Breast epithelium (tissue), 4 donors: ENCODE measurements at regions not wholly inside any gene's neighbourhood (a gene's known extent, or its start where the extent isn't known, plus 50 kb on each side); places are given as distances from the start of the nearest gene placed in this dataset.

ENCODE experiments used
- DNase-seq, 2 donors: peaks; one replicate each; pipeline ENCODE4 v3.0.0-alpha.2; 2019; ENCODE audit warnings: low spot score in 2 of 2
- H3K27ac ChIP-seq, 2 donors: fragments of 200-600 bp; sonication (generic) in 1 of 2; one replicate each; pipeline ENCODE4 v1.5.1; 2016 to 2019; ENCODE audit warnings: mild to moderate bottlenecking in 1 of 2
- H3K27me3 ChIP-seq, 2 donors: fragments of 200-600 bp; sonication (generic) in 1 of 2; one replicate each; pipeline versions ENCODE4 v1.5.1 to v1.6.0; 2017 to 2019; ENCODE audit warnings: control low read depth in 1 of 2, mild to moderate bottlenecking in 1 of 2
- H3K36me3 ChIP-seq: fragments of 200-600 bp; one replicate; pipeline ENCODE4 v1.5.1; 2019
- H3K4me1 ChIP-seq, 2 donors: fragments of 200-600 bp; sonication (generic); one replicate each; pipeline ENCODE4 v1.5.1; 2016 to 2019; ENCODE audit warnings: control low read depth in 1 of 2
- H3K4me3 ChIP-seq, 3 donors: fragments of 200-600 bp; sonication (generic); 1 replicate in 2 of 3; 2 replicates in 1 of 3; pipeline ENCODE4 v1.5.1; 2016 to 2019; ENCODE audit warnings: mild to moderate bottlenecking in 3 of 3, moderate library complexity in 2 of 3
- H3K9me3 ChIP-seq, 2 donors: fragments of 200-600 bp; sonication (generic) in 1 of 2; one replicate each; pipeline ENCODE4 v1.5.1; 2016 to 2019; ENCODE audit warnings: control low read depth in 1 of 2
- CTCF ChIP-seq, 3 donors: fragments of 450-650 bp; IDR thresholded peaks; one replicate each; pipeline ENCODE4 v1.5.1; 2016 to 2017; ENCODE audit warnings: antibody characterized with exemption in 3 of 3, mild to moderate bottlenecking in 3 of 3, moderate library complexity in 3 of 3
- POLR2A ChIP-seq: fragments of 450-650 bp; IDR thresholded peaks from one replicate; pipeline ENCODE4 v1.6.1; 2016; ENCODE audit warnings: antibody characterized with exemption, mild to moderate bottlenecking, moderate library complexity
- POLR2AphosphoS5 ChIP-seq, 3 donors: sonication (generic); formaldehyde crosslinking; IDR thresholded peaks; one replicate each; pipeline ENCODE4 v1.6.1; 2017; ENCODE audit warnings: antibody characterized with exemption in 3 of 3
- intact Hi-C: fragments of 100-400 bp; cut with DNase I; formaldehyde crosslinking; loops from one replicate; pipeline ENCODE4 v1.15.1; 2023; ENCODE audit warnings: low total_unique reads

DNA sequence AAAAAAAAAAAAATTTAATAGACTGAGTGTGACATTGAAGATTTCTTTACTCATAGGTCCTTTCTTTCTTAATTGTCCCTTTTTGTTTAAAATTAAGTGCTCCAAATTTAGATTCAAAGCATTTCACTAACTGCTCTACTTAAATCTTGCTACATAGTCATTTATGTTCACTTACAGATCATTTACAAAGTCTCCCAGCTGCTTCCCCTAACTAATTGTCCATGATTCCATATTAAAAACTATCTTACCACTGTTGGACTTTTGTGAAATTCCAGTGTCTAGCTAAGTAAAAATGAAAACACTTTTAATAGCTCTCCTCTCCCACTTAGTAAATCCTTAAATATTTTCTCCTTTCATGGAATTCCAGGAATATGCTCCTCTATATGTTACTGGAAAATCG lies 850.5 kb downstream of the NR2F1-AS1 start:
- TF ChIP-seq CTCF (IDR thresholded peaks at IDR 0.05) (no peak), POLR2AphosphoS5 (IDR thresholded peaks at IDR 0.05) (no peak), POLR2A (no peak)

DNA sequence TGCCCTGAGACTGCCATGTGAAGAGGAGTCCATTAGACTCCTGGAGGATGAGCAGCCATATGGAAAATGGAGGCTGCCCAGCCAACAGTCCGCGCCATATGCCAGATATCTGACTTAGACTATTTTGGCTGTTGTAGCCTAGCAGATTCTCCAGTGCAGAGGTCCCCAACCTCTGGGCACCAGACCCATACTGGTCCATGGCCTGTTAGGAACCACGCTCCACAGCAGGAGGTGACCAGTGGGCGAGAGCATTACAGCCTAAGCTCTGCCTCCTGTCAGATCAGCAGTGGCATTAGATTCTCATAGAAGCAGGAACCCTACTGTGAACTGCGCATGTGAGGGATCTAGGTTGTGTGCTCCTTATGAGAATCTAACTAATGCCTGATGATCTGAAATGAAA lies 851.9 kb downstream of the NR2F1-AS1 start:
- TF ChIP-seq POLR2A = no peak
- no peak for TF ChIP-seq CTCF (IDR thresholded peaks at IDR 0.05)
- no peak for TF ChIP-seq POLR2AphosphoS5 (IDR thresholded peaks at IDR 0.05)
- Histone ChIP-seq H3K9me3 (no peaks in the 10 kb centered on the region), H3K27ac (no peak overlapping the region), H3K36me3 (no peaks in the 10 kb centered on the region), H3K4me3 (no peak overlapping the region), H3K4me1 (no peaks in the 10 kb centered on the region), H3K27me3 (no peaks in the 10 kb centered on the region)
- intact Hi-C loops = no loop called here
- DNase-seq = no peak

More for the DNA sequence above, 850.5 kb downstream of the NR2F1-AS1 start:
- Histone ChIP-seq H3K27me3 (no peaks in the 10 kb centered on the region), H3K36me3 (no peaks in the 10 kb centered on the region), H3K4me3 (no peak overlapping the region), H3K27ac (no peak overlapping the region), H3K9me3 (no peaks in the 10 kb centered on the region), H3K4me1 (no peaks in the 10 kb centered on the region)
- DNase-seq = no peak
- intact Hi-C loops = loop anchor here (2.0 kb wide), 1 partner anchor 22 kb away; no protein-coding TSS in a partner anchor

GRCh38 chr5:92715946-92716520 lies 865.0 kb downstream of the NR2F1-AS1 start:
- no peak overlapping the region for H3K4me3 ChIP-seq
- H3K9me3 ChIP-seq = no peaks in the 10 kb centered on the region
- H3K27ac ChIP-seq = no peak overlapping the region
- no peak for TF ChIP-seq CTCF (IDR thresholded peaks at IDR 0.05)
- no peaks in the 10 kb centered on the region for H3K36me3 ChIP-seq
- intact Hi-C loops = no loop called here
- DNase-seq = no peak
- no peaks in the 10 kb centered on the region for H3K4me1 ChIP-seq
- H3K27me3 ChIP-seq = no peaks in the 10 kb centered on the region

GRCh38 chr5:92713826-92714225 lies 867.2 kb downstream of the NR2F1-AS1 start:
- DNase-seq = no peak
- intact Hi-C loops = no loop called here
- Histone ChIP-seq H3K27me3 (no peaks in the 10 kb centered on the region), H3K36me3 (no peaks in the 10 kb centered on the region), H3K9me3 (no peaks in the 10 kb centered on the region), H3K4me3 (no peak overlapping the region), H3K27ac (no peak overlapping the region), H3K4me1 (no peaks in the 10 kb centered on the region)
- no peak for TF ChIP-seq CTCF (IDR thresholded peaks at IDR 0.05)
- no peak for TF ChIP-seq POLR2AphosphoS5 (IDR thresholded peaks at IDR 0.05)
- no peak for TF ChIP-seq POLR2A

DNA sequence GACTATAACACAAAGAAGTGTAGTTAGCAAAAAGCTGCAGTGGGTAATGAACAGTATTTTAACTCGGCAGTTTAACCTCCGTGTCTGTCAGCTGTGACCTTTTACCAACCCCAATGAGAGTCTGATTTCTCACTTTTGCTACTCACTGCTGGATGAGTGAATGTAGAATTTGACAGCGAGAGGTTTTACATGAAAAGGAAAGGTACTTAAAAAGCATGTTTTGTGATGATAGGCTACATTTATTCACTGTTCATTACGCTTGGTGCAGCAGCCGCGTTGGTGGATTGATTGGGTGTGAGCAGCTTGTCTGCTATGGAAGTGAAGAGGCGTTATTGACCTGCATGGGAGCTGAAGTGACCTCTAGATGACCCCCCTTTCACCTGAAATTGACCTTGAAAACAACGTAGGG lies 867.7 kb downstream of the NR2F1-AS1 start:
- intact Hi-C loops = no loop called here
- TF ChIP-seq POLR2A (no peak), CTCF (IDR thresholded peaks at IDR 0.05) (no peak), POLR2AphosphoS5 (IDR thresholded peaks at IDR 0.05) (no peak)
- Histone ChIP-seq H3K27me3 (no peaks in the 10 kb centered on the region), H3K27ac (no peak overlapping the region), H3K9me3 (no peaks in the 10 kb centered on the region), H3K4me1 (no peaks in the 10 kb centered on the region), H3K4me3 (no peak overlapping the region), H3K36me3 (no peaks in the 10 kb centered on the region)
- no peak for DNase-seq
